ENCODE measurements at regions not wholly inside any gene's neighbourhood (a gene's known extent, or its start where the extent isn't known, plus 50 kb on each side); places are given as distances from the start of the nearest gene placed in this dataset.

DNA sequence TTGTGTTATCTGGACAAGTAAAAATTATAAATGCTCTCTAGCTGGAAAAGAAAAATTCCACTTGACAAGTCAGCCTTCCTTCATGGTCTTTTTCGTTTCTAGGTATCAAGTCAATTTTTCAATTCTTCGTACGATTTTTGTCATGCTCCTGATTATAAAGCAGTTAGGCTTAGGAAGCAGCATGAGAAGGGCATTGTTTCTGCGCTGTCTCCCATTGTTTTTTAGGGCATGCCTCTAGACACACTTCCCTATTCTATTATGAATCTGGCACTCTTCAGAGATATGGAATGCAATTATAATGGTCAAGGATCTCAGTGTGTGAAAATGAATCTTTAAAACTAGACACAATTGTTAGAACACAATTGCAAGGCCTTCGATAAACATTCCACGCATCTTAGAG is 164.1 kb upstream of the FAT1 start:
- Histone ChIP-seq H3K9ac (ENCODE audit: insufficient read depth, low read depth, low read length) (no peak overlapping the region), H3K27ac (ENCODE audit: extremely low read length, insufficient read depth, low read length) (no peak overlapping the region), H3K4me2 (ENCODE audit: low read depth, low read length) (no peak overlapping the region), H3K9me3 (ENCODE audit: low read length) (no peaks in the 10 kb centered on the region), H3K4me1 (ENCODE audit: insufficient read depth, low read length) (peaks cover 15% of the 10 kb centered on the region), H3K4me3 (replicated peaks in 1 of 3; ENCODE audit: insufficient read depth in 1 of 3, low read depth in 2 of 3, low read length in 3 of 3) (no peak overlapping the region), H4K20me1 (ENCODE audit: insufficient read depth, low read length) (no peaks in the 10 kb centered on the region), H3K27me3 (ENCODE audit: control insufficient read depth in 1 of 2, insufficient read depth in 2 of 2, low read length in 2 of 2) (peaks cover 0 to 2% of the 10 kb centered on the region in 2 experiments; a peak in 2 of 5 replicates), H3K79me2 (ENCODE audit: insufficient read depth, low read length) (no peaks in the 10 kb centered on the region), H2AFZ (ENCODE audit: low read length) (no peak overlapping the region), H3K36me3 (replicated peaks in 1 of 2; ENCODE audit: control insufficient read depth in 1 of 2, insufficient read depth in 2 of 2, low read length in 2 of 2) (no peaks in the 10 kb centered on the region)
- in situ Hi-C loops (cut with HindIII; ENCODE audit: extremely low pct_ligation_motif_present, low pct_unique_long_range_greater_than_20kb) (no loop called here), intact Hi-C loops (cut with micrococcal nuclease; ENCODE audit: unreplicated experiment) (no loop called here)
- no peak for FAIRE-seq
- WGBS (ENCODE audit: low lambda C conversion rate), result 43% methylated on average over 6 of the region's 6 CpGs
- ChIA-PET POLR2A (no interaction called here), CTCF (ENCODE audit: low intra/inter-chr PET ratio, low total read pairs) (no interaction called here)
- BruUV-seq (replicated peaks), result no TSS peak
- no peak for ATAC-seq
- no peak for DNase-seq (ENCODE audit: low spot score)
- TF ChIP-seq HIVEP1 (CRISPR knock-in tag; IDR thresholded peaks at IDR 0.05), result no peak
- no peak for TF ChIP-seq NR3C1 (CRISPR knock-in tag; IDR thresholded peaks at IDR 0.05)
- TF ChIP-seq, protein P1, sequence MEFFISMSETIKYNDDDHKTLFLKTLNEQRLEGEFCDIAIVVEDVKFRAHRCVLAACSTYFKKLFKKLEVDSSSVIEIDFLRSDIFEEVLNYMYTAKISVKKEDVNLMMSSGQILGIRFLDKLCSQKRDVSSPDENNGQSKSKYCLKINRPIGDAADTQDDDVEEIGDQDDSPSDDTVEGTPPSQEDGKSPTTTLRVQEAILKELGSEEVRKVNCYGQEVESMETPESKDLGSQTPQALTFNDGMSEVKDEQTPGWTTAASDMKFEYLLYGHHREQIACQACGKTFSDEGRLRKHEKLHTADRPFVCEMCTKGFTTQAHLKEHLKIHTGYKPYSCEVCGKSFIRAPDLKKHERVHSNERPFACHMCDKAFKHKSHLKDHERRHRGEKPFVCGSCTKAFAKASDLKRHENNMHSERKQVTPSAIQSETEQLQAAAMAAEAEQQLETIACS (CRISPR knock-in tag; IDR thresholded peaks at IDR 0.05), result no peak
- TF ChIP-seq HNF4G (IDR thresholded peaks at IDR 0.05; ENCODE audit: borderline replicate concordance, low read depth, low read length), result no peak
- no peak for TF ChIP-seq HNF4G (CRISPR knock-in tag; IDR thresholded peaks at IDR 0.05; ENCODE audit: borderline replicate concordance, low read depth)
- no peak for TF ChIP-seq ZNF761 (CRISPR knock-in tag; conservative IDR thresholded peaks at IDR 0.05)
- TF ChIP-seq ZNF230 (CRISPR knock-in tag; IDR thresholded peaks at IDR 0.05), result no peak
- TF ChIP-seq ZNF563 (CRISPR knock-in tag; IDR thresholded peaks at IDR 0.05), result no peak
- no peak for TF ChIP-seq ZSCAN25 (CRISPR knock-in tag; IDR thresholded peaks at IDR 0.05)
- no peak for TF ChIP-seq ZNF407 (CRISPR knock-in tag; IDR thresholded peaks at IDR 0.05; ENCODE audit: not compliant biosample characterization)
- no peak for TF ChIP-seq ZMAT3 (CRISPR knock-in tag; conservative IDR thresholded peaks at IDR 0.05)
- TF ChIP-seq ZNF83 (CRISPR knock-in tag; IDR thresholded peaks at IDR 0.05; ENCODE audit: borderline replicate concordance), result no peak
- TF ChIP-seq E2F1 (CRISPR knock-in tag; IDR thresholded peaks at IDR 0.05), result no peak
- no peak for TF ChIP-seq ZNF235 (CRISPR knock-in tag; IDR thresholded peaks at IDR 0.05; ENCODE audit: borderline replicate concordance)
- TF ChIP-seq ZNF891 (CRISPR knock-in tag; IDR thresholded peaks at IDR 0.05), result no peak
